Neural progenitor cell (in vitro differentiated cells): ENCODE measurements at regions not wholly inside any gene's neighbourhood (a gene's known extent, or its start where the extent isn't known, plus 50 kb on each side); places are given as distances from the start of the nearest gene placed in this dataset.

Experiments
- DNase-seq: peaks from one replicate; pipeline ENCODE4 v3.0.0-alpha.2; 2016; ENCODE audit warnings: low spot score
- H2AFZ ChIP-seq: fragments of 200-600 bp; sonication (generic); replicated peaks from 2 replicates; pipeline ENCODE4 v1.6.1; 2016; ENCODE audit warnings: antibody characterized with exemption
- H3F3A ChIP-seq: fragments of 200-600 bp; sonication (generic); 2 replicates; pipeline ENCODE4 v1.6.1; 2016; ENCODE audit warnings: antibody characterized with exemption, low read depth
- H3K27ac ChIP-seq: fragments of 200-600 bp; sonication (generic); 2 replicates; pipeline ENCODE4 v1.5.1; 2016; ENCODE audit warnings: mild to moderate bottlenecking
- H3K27me3 ChIP-seq: fragments of 200-600 bp; sonication (generic); 2 replicates; pipeline ENCODE4 v1.6.1; 2016; ENCODE audit warnings: mild to moderate bottlenecking, moderate library complexity
- H3K36me3 ChIP-seq: fragments of 200-600 bp; sonication (generic); 2 replicates; pipeline ENCODE4 v1.5.1; 2016
- H3K4me1 ChIP-seq: fragments of 200-600 bp; sonication (generic); 2 replicates; pipeline ENCODE4 v1.6.1; 2016; ENCODE audit warnings: mixed run types
- H3K4me2 ChIP-seq: fragments of 200-600 bp; sonication (generic); 2 replicates; pipeline ENCODE4 v1.6.1; 2016
- H3K4me3 ChIP-seq: fragments of 200-600 bp; sonication (generic); 2 replicates; pipeline ENCODE4 v1.5.1; 2016
- H3K79me2 ChIP-seq: fragments of 200-600 bp; sonication (generic); 2 replicates; pipeline ENCODE4 v1.6.1; 2016; ENCODE audit warnings: low read depth
- H3K9ac ChIP-seq: fragments of 200-600 bp; sonication (generic); 2 replicates; pipeline ENCODE4 v1.6.1; 2016
- H3K9me3 ChIP-seq: fragments of 200-600 bp; sonication (generic); 2 replicates; pipeline ENCODE4 v1.5.1; 2016; ENCODE audit warnings: low read depth
- H4K20me1 ChIP-seq: fragments of 200-600 bp; sonication (generic); 2 replicates; pipeline ENCODE4 v1.6.1; 2016; ENCODE audit warnings: low read depth
- H3K27ac Mint-ChIP-seq: 3 replicates; pipeline ENCODE4 v1.8.0; 2021; ENCODE audit warnings: mixed read lengths
- H3K27me3 Mint-ChIP-seq: 2 replicates; pipeline ENCODE4 v1.8.0; 2022; ENCODE audit warnings: low read depth, mild to moderate bottlenecking, inconsistent platforms, moderate library complexity, mixed read lengths; ENCODE audit not compliant: insufficient read depth
- H3K36me3 Mint-ChIP-seq: 3 replicates; pipeline ENCODE4 v1.8.0; 2021; ENCODE audit warnings: mixed read lengths
- H3K4me1 Mint-ChIP-seq: 3 replicates; pipeline ENCODE4 v1.8.0; 2021; ENCODE audit warnings: mixed read lengths
- H3K4me3 Mint-ChIP-seq: 3 replicates; pipeline ENCODE4 v1.8.0; 2021; ENCODE audit warnings: mild to moderate bottlenecking, moderate library complexity, mixed read lengths
- H3K9me3 Mint-ChIP-seq: 3 replicates; pipeline ENCODE4 v1.8.0; 2020; ENCODE audit warnings: mixed read lengths
- EZH2 ChIP-seq: fragments of 200-600 bp; sonication (generic); IDR thresholded peaks from 2 replicates; pipeline ENCODE4 v1.6.1; 2017; ENCODE audit warnings: antibody characterized with exemption, mild to moderate bottlenecking, moderate library complexity
- EZH2phosphoT487 ChIP-seq: fragments of 200-600 bp; sonication (generic); IDR thresholded peaks from 2 replicates; pipeline ENCODE4 v1.6.1; 2017; ENCODE audit warnings: antibody characterized with exemption
- TF ChIP-seq, protein P1 (sequence below): fragments of 200-600 bp; sonication (generic); IDR thresholded peaks from 2 replicates; pipeline ENCODE4 v1.5.1; 2017; ENCODE audit warnings: antibody characterized with exemption, mild to moderate bottlenecking

DNA sequence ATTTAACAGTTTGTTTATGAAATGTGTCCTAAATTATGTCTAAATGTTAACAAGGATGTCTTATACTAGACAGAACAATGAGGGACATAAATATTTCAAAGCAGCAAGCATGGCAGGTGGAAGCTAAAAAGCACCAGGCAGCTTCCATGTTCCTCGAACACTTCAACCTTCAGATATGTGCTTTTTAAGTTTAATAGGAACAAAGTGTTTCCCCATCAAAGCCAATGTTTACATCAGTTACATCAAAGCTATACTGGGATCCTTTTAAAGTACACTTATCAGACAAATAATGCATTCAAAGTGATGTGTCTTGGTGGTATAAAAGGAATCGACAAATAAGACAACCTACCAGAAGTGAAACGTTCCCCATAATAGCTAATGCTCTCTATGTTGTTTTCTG is 2841.1 kb upstream of the PCDH20 start:
- no peak overlapping the region for H3K9ac ChIP-seq
- no peak overlapping the region for H3K4me3 ChIP-seq
- no peak overlapping the region for H2AFZ ChIP-seq
- H3K79me2 ChIP-seq = no peaks in the 10 kb centered on the region
- H3K4me1 ChIP-seq = no peaks in the 10 kb centered on the region
- no peak for DNase-seq
- Mint-ChIP-seq H3K27ac (no peak overlapping the region), H3K9me3 (no peaks in the 10 kb centered on the region), H3K27me3 (no peaks in the 10 kb centered on the region), H3K36me3 (no peaks in the 10 kb centered on the region), H3K4me1 (no peaks in the 10 kb centered on the region), H3K4me3 (no peak overlapping the region)
- no peaks in the 10 kb centered on the region for H4K20me1 ChIP-seq
- no peaks in the 10 kb centered on the region for H3F3A ChIP-seq
- no peaks in the 10 kb centered on the region for H3K27me3 ChIP-seq
- H3K9me3 ChIP-seq = no peaks in the 10 kb centered on the region
- no peak overlapping the region for H3K27ac ChIP-seq
- H3K36me3 ChIP-seq = no peaks in the 10 kb centered on the region
- H3K4me2 ChIP-seq = no peak overlapping the region
- no peak for TF ChIP-seq EZH2
- no peak for TF ChIP-seq EZH2phosphoT487
- TF ChIP-seq, protein P1, sequence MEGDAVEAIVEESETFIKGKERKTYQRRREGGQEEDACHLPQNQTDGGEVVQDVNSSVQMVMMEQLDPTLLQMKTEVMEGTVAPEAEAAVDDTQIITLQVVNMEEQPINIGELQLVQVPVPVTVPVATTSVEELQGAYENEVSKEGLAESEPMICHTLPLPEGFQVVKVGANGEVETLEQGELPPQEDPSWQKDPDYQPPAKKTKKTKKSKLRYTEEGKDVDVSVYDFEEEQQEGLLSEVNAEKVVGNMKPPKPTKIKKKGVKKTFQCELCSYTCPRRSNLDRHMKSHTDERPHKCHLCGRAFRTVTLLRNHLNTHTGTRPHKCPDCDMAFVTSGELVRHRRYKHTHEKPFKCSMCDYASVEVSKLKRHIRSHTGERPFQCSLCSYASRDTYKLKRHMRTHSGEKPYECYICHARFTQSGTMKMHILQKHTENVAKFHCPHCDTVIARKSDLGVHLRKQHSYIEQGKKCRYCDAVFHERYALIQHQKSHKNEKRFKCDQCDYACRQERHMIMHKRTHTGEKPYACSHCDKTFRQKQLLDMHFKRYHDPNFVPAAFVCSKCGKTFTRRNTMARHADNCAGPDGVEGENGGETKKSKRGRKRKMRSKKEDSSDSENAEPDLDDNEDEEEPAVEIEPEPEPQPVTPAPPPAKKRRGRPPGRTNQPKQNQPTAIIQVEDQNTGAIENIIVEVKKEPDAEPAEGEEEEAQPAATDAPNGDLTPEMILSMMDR = no peak

DNA sequence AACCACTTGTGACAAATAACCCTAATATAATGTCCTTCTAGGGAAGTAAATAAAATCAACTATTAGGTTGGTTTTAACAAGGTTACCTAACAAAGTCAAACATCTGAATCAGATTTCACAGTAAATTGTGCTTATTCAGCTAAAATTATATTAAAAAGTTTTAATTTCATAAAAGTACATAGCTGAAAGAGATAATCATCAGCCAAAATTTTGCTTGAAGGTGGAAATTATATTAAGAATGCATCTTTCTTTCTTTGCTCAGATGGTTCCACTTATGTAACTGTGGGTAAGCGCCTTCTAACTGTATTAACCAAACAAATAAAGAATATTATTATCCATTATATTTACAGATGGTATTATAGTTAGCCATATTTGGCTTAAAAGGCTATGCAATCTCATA is 2840.3 kb upstream of the PCDH20 start:
- Histone ChIP-seq H4K20me1 (no peaks in the 10 kb centered on the region), H3K79me2 (no peaks in the 10 kb centered on the region), H3K4me1 (no peaks in the 10 kb centered on the region), H3K27me3 (no peaks in the 10 kb centered on the region), H3K4me3 (no peak overlapping the region), H3K27ac (no peak overlapping the region), H2AFZ (no peak overlapping the region), H3K36me3 (no peaks in the 10 kb centered on the region), H3K9me3 (no peaks in the 10 kb centered on the region), H3F3A (no peaks in the 10 kb centered on the region), H3K4me2 (no peak overlapping the region), H3K9ac (no peak overlapping the region)
- DNase-seq = no peak
- Mint-ChIP-seq H3K27ac (no peak overlapping the region), H3K4me1 (no peaks in the 10 kb centered on the region), H3K36me3 (no peaks in the 10 kb centered on the region), H3K27me3 (no peaks in the 10 kb centered on the region), H3K9me3 (peaks cover 2% of the 10 kb centered on the region), H3K4me3 (no peak overlapping the region)
- TF ChIP-seq, protein P1 = no peak

DNA sequence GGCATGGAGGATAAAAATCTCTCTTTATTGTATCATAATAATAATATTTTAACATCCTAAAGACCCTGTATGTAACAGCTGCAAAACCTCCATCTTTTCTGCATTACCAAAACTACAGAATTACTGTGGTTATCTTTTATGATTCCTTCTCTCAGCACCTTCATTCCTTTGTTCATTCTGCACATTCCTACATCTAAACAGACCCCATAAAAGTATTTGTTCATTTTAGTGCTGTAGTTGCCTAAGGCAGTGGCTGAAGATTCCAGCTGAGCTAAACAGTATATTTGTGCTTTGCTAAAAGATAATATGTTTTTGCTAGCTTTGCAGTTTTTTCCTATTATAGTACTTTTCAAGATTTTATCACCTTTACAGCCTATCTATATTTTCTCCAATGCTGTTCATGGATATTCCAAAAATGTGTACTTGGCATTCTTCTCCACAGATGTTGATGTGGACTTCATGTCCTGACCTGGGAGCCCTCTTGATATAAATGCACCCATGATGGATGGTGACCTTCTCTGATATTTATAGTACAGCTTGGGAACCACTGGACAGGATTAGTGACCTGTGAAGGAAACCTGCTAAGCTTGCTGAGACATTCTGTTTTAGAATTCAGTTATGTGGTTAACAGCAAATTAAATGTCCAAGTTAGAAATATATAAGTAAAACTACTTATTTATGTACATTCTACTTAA is 2832.9 kb upstream of the PCDH20 start:
- H3K4me1 ChIP-seq = no peaks in the 10 kb centered on the region
- H3K4me2 ChIP-seq = no peak overlapping the region
- Mint-ChIP-seq H3K27ac (no peak overlapping the region), H3K36me3 (no peaks in the 10 kb centered on the region), H3K4me3 (no peak overlapping the region), H3K9me3 (peaks cover 2% of the 10 kb centered on the region), H3K4me1 (no peaks in the 10 kb centered on the region), H3K27me3 (no peaks in the 10 kb centered on the region)
- DNase-seq = no peak
- H3K27me3 ChIP-seq = no peaks in the 10 kb centered on the region
- H3K9me3 ChIP-seq = no peaks in the 10 kb centered on the region
- no peak overlapping the region for H3K4me3 ChIP-seq
- H3K79me2 ChIP-seq = no peaks in the 10 kb centered on the region
- H3K36me3 ChIP-seq = no peaks in the 10 kb centered on the region
- H3K27ac ChIP-seq = no peak overlapping the region
- no peak overlapping the region for H3K9ac ChIP-seq
- TF ChIP-seq EZH2phosphoT487 (no peak), EZH2 (no peak)
- TF ChIP-seq, protein P1 = no peak
- H3F3A ChIP-seq = no peaks in the 10 kb centered on the region
- no peak overlapping the region for H2AFZ ChIP-seq
- H4K20me1 ChIP-seq = no peaks in the 10 kb centered on the region
